ENCODE measurements at regions not wholly inside any gene's neighbourhood (a gene's known extent, or its start where the extent isn't known, plus 50 kb on each side); places are given as distances from the start of the nearest gene placed in this dataset.

DNA sequence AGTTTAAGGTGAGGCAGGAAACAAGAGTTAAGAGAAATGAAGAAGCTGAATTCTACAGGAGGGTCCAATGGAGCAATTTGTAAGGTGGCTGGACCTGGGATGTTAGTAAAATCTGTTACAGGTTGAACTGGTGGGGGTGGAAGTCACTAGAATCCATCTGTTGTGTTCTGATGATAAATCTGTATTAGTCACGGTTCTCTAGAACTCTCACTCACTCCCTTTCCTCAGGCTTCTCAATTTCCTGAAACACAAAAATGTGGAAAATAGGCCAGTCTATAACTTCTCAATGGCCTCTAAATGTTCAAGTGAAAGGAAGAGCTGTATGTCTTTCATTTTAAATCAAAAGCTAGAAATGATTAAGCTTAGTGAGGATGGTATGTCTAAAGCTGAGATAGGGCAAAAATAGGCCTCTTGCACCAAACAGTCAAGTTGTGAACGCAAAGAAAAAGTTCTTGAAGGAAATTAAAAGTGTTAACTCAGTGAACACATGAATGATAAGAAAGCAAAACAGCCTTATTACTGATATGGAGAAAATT, 180.2 kb upstream of the CBLB start:
- TF ChIP-seq ESRRG (CRISPR knock-in tag; IDR thresholded peaks at IDR 0.05) (no peak), ZNF8 (CRISPR knock-in tag; IDR thresholded peaks at IDR 0.05) (no peak)
- ATAC-seq = no peak

- TF ChIP-seq, protein P1, sequence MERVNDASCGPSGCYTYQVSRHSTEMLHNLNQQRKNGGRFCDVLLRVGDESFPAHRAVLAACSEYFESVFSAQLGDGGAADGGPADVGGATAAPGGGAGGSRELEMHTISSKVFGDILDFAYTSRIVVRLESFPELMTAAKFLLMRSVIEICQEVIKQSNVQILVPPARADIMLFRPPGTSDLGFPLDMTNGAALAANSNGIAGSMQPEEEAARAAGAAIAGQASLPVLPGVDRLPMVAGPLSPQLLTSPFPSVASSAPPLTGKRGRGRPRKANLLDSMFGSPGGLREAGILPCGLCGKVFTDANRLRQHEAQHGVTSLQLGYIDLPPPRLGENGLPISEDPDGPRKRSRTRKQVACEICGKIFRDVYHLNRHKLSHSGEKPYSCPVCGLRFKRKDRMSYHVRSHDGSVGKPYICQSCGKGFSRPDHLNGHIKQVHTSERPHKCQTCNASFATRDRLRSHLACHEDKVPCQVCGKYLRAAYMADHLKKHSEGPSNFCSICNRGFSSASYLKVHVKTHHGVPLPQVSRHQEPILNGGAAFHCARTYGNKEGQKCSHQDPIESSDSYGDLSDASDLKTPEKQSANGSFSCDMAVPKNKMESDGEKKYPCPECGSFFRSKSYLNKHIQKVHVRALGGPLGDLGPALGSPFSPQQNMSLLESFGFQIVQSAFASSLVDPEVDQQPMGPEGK (CRISPR knock-in tag; IDR thresholded peaks at IDR 0.05; ENCODE audit: borderline replicate concordance) = no peak
- TF ChIP-seq TOX (CRISPR knock-in tag; IDR thresholded peaks at IDR 0.05; ENCODE audit: borderline replicate concordance) (no peak), ZNF8 (CRISPR knock-in tag; IDR thresholded peaks at IDR 0.05) (no peak), ZFP30 (CRISPR knock-in tag; IDR thresholded peaks at IDR 0.05) (no peak), GLIS3 (CRISPR knock-in tag; IDR thresholded peaks at IDR 0.05) (no peak), OSR1 (CRISPR knock-in tag; IDR thresholded peaks at IDR 0.05) (no peak)
- no peak for ATAC-seq
Measured at GRCh38 chr3:106049821-106050220, 181.0 kb upstream of the CBLB start.

- ATAC-seq = no peak
- TF ChIP-seq, protein P2, sequence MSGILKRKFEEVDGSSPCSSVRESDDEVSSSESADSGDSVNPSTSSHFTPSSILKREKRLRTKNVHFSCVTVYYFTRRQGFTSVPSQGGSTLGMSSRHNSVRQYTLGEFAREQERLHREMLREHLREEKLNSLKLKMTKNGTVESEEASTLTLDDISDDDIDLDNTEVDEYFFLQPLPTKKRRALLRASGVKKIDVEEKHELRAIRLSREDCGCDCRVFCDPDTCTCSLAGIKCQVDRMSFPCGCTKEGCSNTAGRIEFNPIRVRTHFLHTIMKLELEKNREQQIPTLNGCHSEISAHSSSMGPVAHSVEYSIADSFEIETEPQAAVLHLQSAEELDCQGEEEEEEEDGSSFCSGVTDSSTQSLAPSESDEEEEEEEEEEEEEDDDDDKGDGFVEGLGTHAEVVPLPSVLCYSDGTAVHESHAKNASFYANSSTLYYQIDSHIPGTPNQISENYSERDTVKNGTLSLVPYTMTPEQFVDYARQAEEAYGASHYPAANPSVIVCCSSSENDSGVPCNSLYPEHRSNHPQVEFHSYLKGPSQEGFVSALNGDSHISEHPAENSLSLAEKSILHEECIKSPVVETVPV (CRISPR knock-in tag; IDR thresholded peaks at IDR 0.05) = no peak
- TF ChIP-seq ZC3H10 (CRISPR knock-in tag; IDR thresholded peaks at IDR 0.05) = no peak
- no peak for TF ChIP-seq POU6F1 (CRISPR knock-in tag; IDR thresholded peaks at IDR 0.05; ENCODE audit: borderline replicate concordance, low read depth)
- TF ChIP-seq CREB5 (CRISPR knock-in tag; IDR thresholded peaks at IDR 0.05; ENCODE audit: low read depth) = no peak
Measured at GRCh38 chr3:106056931-106057330, 188.1 kb upstream of the CBLB start.

GRCh38 chr3:106058475-106058874, 189.7 kb upstream of the CBLB start:
- TF ChIP-seq ISL1 (CRISPR knock-in tag; IDR thresholded peaks at IDR 0.05) = no peak

DNA sequence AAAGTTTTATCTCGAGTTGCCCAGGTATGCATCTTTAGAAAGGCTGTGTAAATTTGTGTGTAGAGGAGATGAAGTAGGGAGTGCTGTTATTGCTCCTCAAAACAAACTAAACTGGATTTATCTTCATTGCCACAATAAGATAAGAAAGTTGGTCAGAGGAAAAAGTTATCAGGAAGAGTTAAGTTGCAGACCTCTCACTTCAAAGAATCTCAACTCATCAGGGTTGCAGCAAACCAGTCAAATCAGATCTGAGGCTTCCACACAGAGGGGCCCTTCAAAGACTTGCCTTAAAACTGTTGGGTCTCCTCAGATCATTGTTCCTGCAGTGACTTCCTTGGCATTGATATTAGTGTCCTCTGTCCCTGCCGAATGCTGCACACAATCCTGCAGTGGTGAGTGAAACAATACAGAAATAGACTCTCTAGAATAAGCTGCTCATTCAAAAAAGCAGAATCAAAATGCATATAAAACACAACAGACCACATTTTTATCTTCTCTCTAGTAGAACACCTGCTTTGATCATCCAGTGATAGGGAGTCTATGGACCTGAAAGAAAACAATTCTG, 191.2 kb upstream of the CBLB start:
- TF ChIP-seq ISL1 (CRISPR knock-in tag; IDR thresholded peaks at IDR 0.05) = no peak
- ATAC-seq = no peak

More at GRCh38 chr3:106058475-106058874, 189.7 kb upstream of the CBLB start:
- ATAC-seq = no peak

DNA sequence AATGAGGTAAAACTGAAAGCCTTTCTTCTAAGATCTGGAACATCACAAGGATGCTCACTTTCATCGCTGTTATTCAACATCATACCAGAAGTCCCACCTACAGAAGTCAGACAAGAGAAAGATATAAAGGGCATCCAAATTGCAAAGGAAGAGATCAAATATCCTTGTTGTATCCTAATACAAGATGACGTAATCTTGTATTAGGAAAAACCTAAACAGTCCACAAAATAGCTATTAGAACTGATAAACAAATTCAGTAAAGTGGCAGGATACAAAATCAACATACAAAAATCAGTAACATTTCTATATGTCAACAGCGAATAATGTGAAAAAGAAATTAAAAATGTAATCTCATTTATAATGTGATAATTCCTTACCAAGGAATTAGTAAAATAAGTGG, 195.1 kb upstream of the CBLB start:
- no peak for TF ChIP-seq GLIS3 (CRISPR knock-in tag; IDR thresholded peaks at IDR 0.05)
- no peak for TF ChIP-seq ESRRG (CRISPR knock-in tag; IDR thresholded peaks at IDR 0.05)
- TF ChIP-seq, protein P2 (CRISPR knock-in tag; IDR thresholded peaks at IDR 0.05) = no peak
- TF ChIP-seq OSR1 (CRISPR knock-in tag; IDR thresholded peaks at IDR 0.05) = no peak
- no peak for TF ChIP-seq CREB5 (CRISPR knock-in tag; IDR thresholded peaks at IDR 0.05; ENCODE audit: low read depth)
- no peak for TF ChIP-seq BACH2 (CRISPR knock-in tag; IDR thresholded peaks at IDR 0.05; ENCODE audit: borderline replicate concordance)
- no peak for TF ChIP-seq PPARA (CRISPR knock-in tag; IDR thresholded peaks at IDR 0.05; ENCODE audit: borderline replicate concordance)
- TF ChIP-seq TSHZ2 (CRISPR knock-in tag; IDR thresholded peaks at IDR 0.05) = no peak
- no peak for TF ChIP-seq TCF4 (CRISPR knock-in tag; IDR thresholded peaks at IDR 0.05; ENCODE audit: borderline replicate concordance)
- no peak for TF ChIP-seq ARNTL (CRISPR knock-in tag; IDR thresholded peaks at IDR 0.05; ENCODE audit: borderline replicate concordance, low read depth)
- TF ChIP-seq CSDC2 (CRISPR knock-in tag; IDR thresholded peaks at IDR 0.05) = no peak
- no peak for TF ChIP-seq ZFP30 (CRISPR knock-in tag; IDR thresholded peaks at IDR 0.05)
- no peak for TF ChIP-seq ZFP3 (CRISPR knock-in tag; IDR thresholded peaks at IDR 0.05)
- no peak for TF ChIP-seq ZNF565 (CRISPR knock-in tag; conservative IDR thresholded peaks at IDR 0.05; ENCODE audit: low read depth)
- TF ChIP-seq SNAI2 (CRISPR knock-in tag; IDR thresholded peaks at IDR 0.05) = no peak
- ATAC-seq = no peak

Data from SK-N-SH treated with all-trans-retinoic acid at 6 μM for 48 hours (cell line).